SKM-1 (cell line): ENCODE measurements at regions not wholly inside any gene's neighbourhood (a gene's known extent, or its start where the extent isn't known, plus 50 kb on each side); places are given as distances from the start of the nearest gene placed in this dataset.

Source experiments
- DNase-seq: peaks from one replicate; lab custom pipeline; 2025; ENCODE audit not compliant: unreplicated experiment; lab: John Stamatoyannopoulos, UW

DNA sequence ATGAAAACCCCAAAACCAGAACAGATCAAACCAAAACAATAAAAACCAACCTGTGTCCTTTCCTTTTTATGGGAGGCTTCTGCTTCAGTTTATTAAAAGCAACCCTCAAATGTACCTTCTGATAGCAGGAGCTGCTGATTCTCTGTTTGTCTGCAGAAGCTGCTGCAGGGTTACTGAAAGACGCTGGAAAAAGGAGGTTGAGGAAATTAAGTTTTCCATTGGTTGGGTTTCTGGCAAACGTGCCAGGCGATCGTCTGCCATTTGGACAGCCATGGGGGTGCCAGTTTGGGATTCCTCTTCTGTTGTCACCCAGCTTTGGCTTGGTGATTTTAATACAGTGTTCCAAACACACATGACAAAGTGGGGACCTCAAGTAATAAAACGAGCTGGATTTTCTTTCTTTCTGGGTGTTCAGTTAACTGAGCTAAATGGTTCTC, 185.4 kb upstream of the ZFHX3 start:
- no peak for DNase-seq

- DNase-seq, result no peak
Observed at GRCh38 chr16:73232555-73233328, 184.8 kb upstream of the ZFHX3 start.

- DNase-seq, result no peak
Observed at GRCh38 chr16:73231944-73232554, 184.1 kb upstream of the ZFHX3 start.

DNA sequence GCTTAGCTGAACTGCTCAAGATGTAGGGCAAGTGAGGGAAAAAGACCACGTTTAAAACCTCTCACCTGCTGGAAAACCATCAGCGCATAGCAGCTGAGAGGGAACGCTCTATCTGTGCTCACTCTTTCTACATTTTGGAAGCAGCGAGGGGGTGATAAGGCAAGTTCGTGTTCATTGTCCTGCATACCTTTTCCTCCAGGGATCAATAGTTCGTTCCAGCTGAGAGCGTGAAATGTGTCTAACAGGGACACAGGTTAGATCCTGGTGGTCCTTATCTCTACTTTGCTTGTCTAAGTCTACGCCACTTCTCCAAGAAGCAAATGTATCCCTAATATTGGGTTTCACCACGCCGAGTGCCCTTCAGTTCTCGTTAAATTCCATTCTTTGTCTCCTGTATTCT, 183.5 kb upstream of the ZFHX3 start:
- no peak for DNase-seq

- no peak for DNase-seq
Observed at GRCh38 chr16:73230651-73231050, 182.7 kb upstream of the ZFHX3 start.

DNA sequence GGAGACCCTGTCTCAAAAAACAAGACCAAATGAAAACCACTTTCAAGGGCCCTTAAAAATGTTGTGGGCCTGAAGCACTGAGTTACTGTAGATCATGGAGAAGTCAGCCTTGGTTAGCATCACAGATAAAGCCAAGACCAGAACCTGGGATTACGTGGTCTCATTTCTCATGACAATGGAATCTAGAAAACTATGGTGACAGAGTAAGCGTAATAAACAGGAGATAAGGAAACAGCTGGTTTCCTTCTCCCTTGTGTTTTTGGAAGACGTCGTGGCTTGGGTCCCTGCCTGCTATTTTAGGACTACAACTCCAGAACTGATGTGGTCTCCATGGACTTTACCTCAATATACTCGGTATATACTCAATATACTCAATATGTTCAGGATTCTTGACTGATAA, 180.7 kb upstream of the ZFHX3 start:
- no peak for DNase-seq

DNA sequence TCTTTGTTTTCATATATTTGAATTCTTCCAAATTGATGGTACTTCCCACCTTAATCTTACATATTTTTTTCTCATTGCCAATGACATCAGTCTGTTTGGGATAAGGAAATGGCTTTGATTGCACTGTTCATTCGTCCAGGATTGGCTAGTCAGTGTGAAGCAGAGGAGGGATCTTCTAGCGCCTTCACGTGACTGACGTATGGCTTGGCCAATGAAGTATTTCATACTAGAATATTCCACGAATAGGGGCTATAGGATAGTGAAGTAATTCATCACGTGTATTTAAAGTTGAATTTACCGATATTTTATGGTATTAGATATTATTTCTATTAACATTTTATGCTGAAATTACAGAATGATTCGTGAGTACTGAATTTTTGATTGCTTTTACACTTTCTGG, 178.7 kb upstream of the ZFHX3 start:
- no peak for DNase-seq

DNA sequence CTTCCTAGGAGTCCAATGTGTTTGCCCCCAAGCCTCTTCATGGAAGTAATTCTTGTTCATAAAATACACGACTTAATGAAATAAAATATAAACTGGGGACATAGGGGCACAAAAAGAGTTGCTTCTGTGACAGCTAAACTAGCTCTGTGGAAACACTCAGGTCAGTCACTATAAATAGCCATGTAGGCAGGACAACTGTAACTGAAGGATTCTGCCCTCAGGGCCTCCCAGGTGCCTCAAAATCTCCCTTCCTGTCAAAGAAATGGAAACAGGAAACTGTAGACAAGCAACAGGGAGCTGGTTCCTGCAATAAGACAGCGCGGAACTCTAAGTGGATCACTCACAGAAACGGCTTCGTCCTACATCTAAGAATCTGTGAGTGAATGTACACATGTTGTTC, 178.1 kb upstream of the ZFHX3 start:
- DNase-seq, result no peak

GRCh38 chr16:73220836-73221235, 172.9 kb upstream of the ZFHX3 start:
- DNase-seq, result no peak

DNA sequence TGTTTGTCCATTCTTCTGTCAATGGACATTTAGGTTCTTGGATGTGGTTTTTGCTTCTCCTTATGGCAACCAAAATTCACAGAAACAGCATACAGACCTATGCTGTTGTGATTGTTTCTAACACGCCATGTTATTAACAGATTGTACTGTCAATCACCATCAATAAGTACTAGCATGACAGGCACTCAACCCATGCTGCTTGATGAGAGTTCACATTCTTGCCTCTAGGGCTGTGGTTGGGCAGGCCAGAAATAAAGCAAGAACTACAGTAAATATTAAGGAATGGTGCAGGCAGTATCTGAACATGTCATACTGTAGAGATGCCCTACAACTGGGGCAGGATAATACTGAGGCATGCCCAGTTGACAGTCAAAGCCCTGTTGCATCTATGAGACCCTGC, 171.2 kb upstream of the ZFHX3 start:
- DNase-seq, result no peak

DNA sequence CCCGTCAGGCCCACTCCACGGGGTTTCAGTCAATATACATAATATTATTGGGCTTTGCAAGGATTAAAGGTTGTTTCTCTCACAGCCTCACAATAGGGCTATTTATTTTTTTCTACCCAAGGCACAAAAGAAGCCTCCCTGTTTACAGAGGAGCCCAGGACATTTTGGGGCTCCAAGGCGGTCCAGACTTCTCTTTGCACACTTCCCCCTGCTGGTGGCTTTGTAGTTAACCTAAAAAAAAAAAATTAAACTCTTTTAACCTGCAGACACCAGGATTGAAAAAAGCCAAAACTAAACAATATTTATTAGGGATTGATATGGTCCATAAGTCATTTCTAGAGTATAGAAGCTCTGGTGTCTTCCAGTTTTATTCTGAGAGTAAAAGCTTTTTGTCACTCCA, 169.7 kb upstream of the ZFHX3 start:
- no peak for DNase-seq

GRCh38 chr16:73216932-73217331, 169.0 kb upstream of the ZFHX3 start:
- DNase-seq, result no peak

- DNase-seq, result no peak
Observed at GRCh38 chr16:73215678-73216377, 167.9 kb upstream of the ZFHX3 start.

- DNase-seq, result no peak
Observed at GRCh38 chr16:73214825-73215677, 167.1 kb upstream of the ZFHX3 start.

- DNase-seq, result no peak
Observed at GRCh38 chr16:73213732-73214455, 166.0 kb upstream of the ZFHX3 start.

- DNase-seq, result no peak
Observed at GRCh38 chr16:73212431-73212830, 164.5 kb upstream of the ZFHX3 start.

- DNase-seq, result no peak
Observed at GRCh38 chr16:73210686-73211085, 162.8 kb upstream of the ZFHX3 start.

DNA sequence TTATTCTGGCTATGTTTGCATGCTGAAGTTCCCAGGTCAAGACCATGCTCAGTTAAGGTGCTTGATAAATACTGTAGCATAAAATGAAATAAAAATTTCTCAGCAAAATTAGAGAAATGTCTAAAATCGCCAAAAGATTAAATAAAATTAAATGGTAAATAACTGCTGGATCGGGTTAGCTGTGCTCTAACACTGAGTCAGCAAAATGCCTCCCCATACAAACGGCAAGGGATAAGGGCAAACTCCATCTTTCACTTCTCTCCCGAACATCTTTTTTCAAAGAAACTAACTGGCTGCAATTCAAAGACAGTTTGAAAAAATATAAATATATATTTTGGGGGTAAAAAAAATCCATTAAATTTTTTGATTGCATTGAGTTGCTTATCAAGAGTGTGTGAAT, 162.2 kb upstream of the ZFHX3 start:
- DNase-seq, result no peak

- DNase-seq, result no peak
Observed at GRCh38 chr16:73209190-73209589, 161.3 kb upstream of the ZFHX3 start.

- DNase-seq, result no peak
Observed at GRCh38 chr16:73206151-73206707, 158.3 kb upstream of the ZFHX3 start.
